ENCODE measurements at regions not wholly inside any gene's neighbourhood (a gene's known extent, or its start where the extent isn't known, plus 50 kb on each side); places are given as distances from the start of the nearest gene placed in this dataset.

GRCh38 chr6:156699017-156699421, 78.2 kb upstream of the ARID1B start:
- ChIA-PET POLR2A (no interaction called here), CTCF (no interaction called here)
- H3K4me3 ChIP-seq = no peak overlapping the region
- H3K9me3 ChIP-seq = no peaks in the 10 kb centered on the region
- DNase-seq (ENCODE audit: low read depth in 1 of 2, low spot score in 1 of 2) (peak; percentile 7 to 31), ATAC-seq (peak; percentile 76 to 77), FAIRE-seq (no peak)
- 25% methylated on average over 5 of the region's 5 CpGs for WGBS (ENCODE audit: missing lambda C conversion rate)
- TF ChIP-seq NPAS2 (CRISPR knock-in tag; IDR thresholded peaks at IDR 0.05; ENCODE audit: borderline replicate concordance) = no peak
- TF ChIP-seq POLR2A (IDR thresholded peaks at IDR 0.05; ENCODE audit: low read length) = no peak
- no peak for TF ChIP-seq HOXB13 (CRISPR knock-in tag; IDR thresholded peaks at IDR 0.05; ENCODE audit: low read depth)
- TF ChIP-seq HOXB5 (CRISPR knock-in tag; IDR thresholded peaks at IDR 0.05) = no peak
- TF ChIP-seq TFCP2L1 (CRISPR knock-in tag; IDR thresholded peaks at IDR 0.05) = no peak
- TF ChIP-seq RAD21 (conservative IDR thresholded peaks at IDR 0.05 in 1 of 2, IDR thresholded peaks at IDR 0.05 in 1 of 2) = no peak
- no peak for TF ChIP-seq CHD4 (IDR thresholded peaks at IDR 0.05; ENCODE audit: borderline replicate concordance)
- TF ChIP-seq HDAC2 (IDR thresholded peaks at IDR 0.05) = no peak
- TF ChIP-seq HES2 (IDR thresholded peaks at IDR 0.05) = no peak
- no peak for TF ChIP-seq JUN (IDR thresholded peaks at IDR 0.05)
- TF ChIP-seq JUNB (IDR thresholded peaks at IDR 0.05) = peak; percentile 42; the same call in 1 of the 2 replicates
- TF ChIP-seq MYC (IDR thresholded peaks at IDR 0.05; ENCODE audit: borderline replicate concordance, low read length) = no peak
- peak; percentile 31; the same call in 1 of the 2 replicates for TF ChIP-seq FOSL2 (IDR thresholded peaks at IDR 0.05)
- TF ChIP-seq FOSL2 (CRISPR knock-in tag; IDR thresholded peaks at IDR 0.05) = peak; percentile 87
- H3K4me2 ChIP-seq = peak overlapping the region; percentile 59
- peaks cover 14% of the 10 kb centered on the region for H3K4me1 ChIP-seq
- H3K27ac ChIP-seq = peak overlapping the region in 1 of 2 experiments; percentile 54; a peak in 3 of 6 replicates

GRCh38 chr6:156698239-156699016, 78.8 kb upstream of the ARID1B start:
- FAIRE-seq = no peak

More at GRCh38 chr6:156698239-156699016, 78.8 kb upstream of the ARID1B start:
- POLR2A ChIA-PET = no interaction called here
- H3K9me3 ChIP-seq = no peaks in the 10 kb centered on the region
- no peak for ATAC-seq
- H3K4me1 ChIP-seq = peaks cover 14% of the 10 kb centered on the region
- peak overlapping the region in 1 of 2 experiments; percentile 54; a peak in 2 of 6 replicates for H3K27ac ChIP-seq
- CTCF ChIA-PET = no interaction called here
- WGBS (ENCODE audit: missing lambda C conversion rate) = 93% methylated on average over 9 of the region's 9 CpGs
- TF ChIP-seq PBX3 (IDR thresholded peaks at IDR 0.05) = no peak
- TF ChIP-seq ZFP36 (IDR thresholded peaks at IDR 0.05; ENCODE audit: borderline replicate concordance, partially characterized antibody) = no peak
- TF ChIP-seq HOXB13 (CRISPR knock-in tag; IDR thresholded peaks at IDR 0.05; ENCODE audit: low read depth) = no peak
- no peak for TF ChIP-seq EHMT2 (IDR thresholded peaks at IDR 0.05; ENCODE audit: low read depth)
- TF ChIP-seq CTCF (IDR thresholded peaks at IDR 0.05) = no peak
- TF ChIP-seq NR3C1 (IDR thresholded peaks at IDR 0.05) = no peak
- no peak for TF ChIP-seq EHF (CRISPR knock-in tag; IDR thresholded peaks at IDR 0.05)
- TF ChIP-seq HEYL (CRISPR knock-in tag; IDR thresholded peaks at IDR 0.05) = no peak
- DNase-seq (ENCODE audit: low read depth in 1 of 2, low spot score in 1 of 2) = no peak
- peak overlapping the region; percentile 59 for H3K4me2 ChIP-seq
- no peak overlapping the region for H3K4me3 ChIP-seq

Measured in A549 (cell line).